Anterior cingulate cortex (tissue), 58 donors: ENCODE measurements at regions not wholly inside any gene's neighbourhood (a gene's known extent, or its start where the extent isn't known, plus 50 kb on each side); places are given as distances from the start of the nearest gene placed in this dataset.
"Not testable (repeated sequence)": the region's sequence is repeated elsewhere in the genome, so short reads cannot be mapped to it uniquely, and the experiment has no call there.

ENCODE experiments used
- DNase-seq, 58 donors: peaks; one replicate each; lab custom pipeline; 2025; lab: John Stamatoyannopoulos, UW

GRCh38 chr1:30588311-30589073 is 134.9 kb downstream of the MATN1 start:
- no peak for DNase-seq

- DNase-seq, result no peak
Measured at GRCh38 chr1:30586671-30587070, 136.7 kb downstream of the MATN1 start.

DNA sequence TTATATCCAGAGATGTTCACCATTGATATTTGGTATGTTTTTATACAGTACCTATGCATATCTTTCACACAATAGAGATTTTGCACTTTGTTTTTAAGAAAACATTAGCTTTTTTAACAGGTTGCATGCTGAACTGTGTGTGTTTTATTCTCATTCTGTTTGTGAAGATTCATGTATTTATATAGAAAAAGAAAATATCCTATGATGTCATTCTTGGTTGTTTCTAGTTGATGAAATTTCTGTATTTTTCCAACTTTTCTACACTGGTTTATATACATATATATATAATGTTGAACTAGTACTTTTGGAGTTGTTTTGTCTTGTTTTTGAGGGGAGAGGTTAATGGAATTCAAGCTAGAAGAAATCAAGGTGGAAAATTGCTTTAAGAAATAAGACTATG is 143.8 kb downstream of the MATN1 start:
- no peak for DNase-seq

- DNase-seq, result no peak
Measured at GRCh38 chr1:30575066-30575465, 148.3 kb downstream of the MATN1 start.

DNA sequence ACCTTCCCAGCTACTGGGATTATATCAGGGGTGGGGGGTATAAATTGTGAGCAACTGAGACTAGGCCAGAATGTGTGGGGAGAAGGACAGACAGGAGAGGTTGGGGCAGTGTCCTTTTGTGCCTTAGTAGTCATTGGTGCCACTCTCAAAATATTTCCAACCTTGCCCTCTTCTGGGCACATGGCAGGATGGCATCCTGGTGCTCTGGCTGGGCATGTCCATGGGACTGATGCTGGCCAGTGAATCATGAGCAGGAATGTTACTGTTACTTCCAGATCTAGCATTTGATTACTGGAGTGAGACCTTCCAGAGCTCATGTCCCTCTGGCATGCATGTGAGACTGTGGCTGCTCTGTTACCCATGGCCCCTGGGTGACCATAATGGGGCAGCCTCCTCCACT is 151.2 kb downstream of the MATN1 start:
- DNase-seq, result no peak

- no peak for DNase-seq
Measured at GRCh38 chr1:30571380-30571779, 152.0 kb downstream of the MATN1 start.

DNA sequence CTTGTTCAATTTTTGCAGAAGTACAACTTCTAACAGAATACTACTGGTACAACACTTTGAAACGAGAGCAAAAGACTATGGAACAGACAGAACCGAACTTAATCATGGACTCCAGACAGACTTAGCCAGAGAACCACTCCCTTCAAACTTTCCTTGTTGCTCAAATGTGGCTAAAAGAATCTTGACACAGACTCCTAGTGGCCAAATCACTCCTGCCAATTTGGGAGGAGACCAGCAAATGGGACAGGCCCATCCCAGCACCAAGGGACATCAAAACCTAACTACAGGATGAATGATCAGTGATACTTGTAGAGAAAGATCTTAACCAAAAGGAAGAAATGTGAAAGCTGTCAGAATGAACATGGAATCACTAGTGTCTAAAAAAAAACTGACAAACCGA is 154.0 kb downstream of the MATN1 start:
- DNase-seq, result no peak

GRCh38 chr1:30562559-30562958 is 160.8 kb downstream of the MATN1 start:
- DNase-seq, result no peak

GRCh38 chr1:30551603-30552002 is 171.8 kb downstream of the MATN1 start:
- no peak for DNase-seq

GRCh38 chr1:30550365-30551220 is 172.8 kb downstream of the MATN1 start:
- DNase-seq, result no peak

- not testable (repeated sequence) for DNase-seq
Measured at GRCh38 chr1:30549872-30550271, 173.5 kb downstream of the MATN1 start.

GRCh38 chr1:30548294-30548693 is 175.1 kb downstream of the MATN1 start:
- DNase-seq, result no peak

DNA sequence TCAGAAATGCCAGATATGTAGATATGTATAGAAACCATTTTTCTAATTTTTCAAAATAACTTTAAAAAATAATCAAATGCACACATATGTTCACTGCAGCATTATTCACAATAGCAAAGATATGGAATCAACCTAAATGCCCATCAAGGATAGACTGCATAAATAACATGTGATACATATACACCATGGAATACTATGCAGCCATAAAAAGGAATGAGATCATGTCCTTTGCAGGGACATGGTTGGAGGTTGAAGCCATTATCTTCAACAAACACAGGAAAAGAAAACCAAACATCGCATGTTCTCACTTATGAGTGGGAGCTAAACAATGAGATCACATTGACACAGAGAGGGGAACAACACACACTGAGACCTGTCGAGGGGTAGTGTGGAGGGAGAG is 176.1 kb downstream of the MATN1 start:
- not testable (repeated sequence) for DNase-seq

DNA sequence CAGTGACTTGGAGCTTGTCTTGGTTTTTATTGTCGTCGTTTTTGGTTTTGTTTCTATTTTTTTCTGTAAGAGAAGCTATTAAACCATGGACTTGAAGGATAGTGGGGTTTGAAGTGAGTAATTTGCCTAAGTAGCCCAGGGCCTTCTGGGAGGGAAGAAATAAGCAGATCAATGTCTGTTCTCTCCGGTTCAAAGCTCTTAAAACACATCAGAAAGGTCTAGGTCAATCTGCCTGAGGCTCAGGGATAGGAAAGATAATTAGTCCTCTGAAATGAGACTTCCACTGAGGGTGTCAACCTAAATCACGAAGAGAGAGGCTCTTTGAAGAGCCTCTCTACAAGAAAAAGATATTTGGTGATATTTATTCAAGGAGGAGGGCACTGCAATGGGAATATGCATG is 178.0 kb downstream of the MATN1 start:
- DNase-seq, result no peak

- DNase-seq, result no peak
Measured at GRCh38 chr1:30541721-30542485, 181.5 kb downstream of the MATN1 start.

DNA sequence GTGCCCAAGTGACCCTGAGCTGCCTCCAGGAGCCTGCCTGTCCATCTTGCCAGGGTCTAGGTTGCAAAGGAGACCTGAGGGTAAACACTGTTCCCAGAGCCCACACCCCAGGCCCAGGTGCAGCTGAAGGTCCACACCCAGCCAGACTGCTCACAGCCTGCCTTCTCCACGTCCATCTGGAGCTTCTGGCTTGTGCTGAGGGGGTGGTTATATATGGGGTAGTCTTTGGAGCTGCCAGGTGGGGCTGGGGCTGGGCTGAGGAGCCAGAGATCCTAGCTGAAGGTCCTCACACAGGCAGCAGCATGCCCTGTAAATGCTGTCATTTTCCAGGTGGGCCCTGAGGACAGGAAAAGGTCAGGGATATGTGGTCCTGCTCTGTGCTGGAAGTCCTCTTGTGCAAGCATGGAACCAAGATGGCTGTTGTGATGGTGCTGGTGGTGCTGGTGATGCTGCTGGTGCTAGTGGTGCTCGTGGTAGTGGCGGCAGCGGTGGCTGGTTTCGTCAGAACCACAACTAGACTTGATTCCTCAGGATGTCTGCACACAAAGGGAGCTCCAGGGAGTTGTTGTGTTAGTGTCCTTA is 182.7 kb downstream of the MATN1 start:
- DNase-seq, result no peak

DNA sequence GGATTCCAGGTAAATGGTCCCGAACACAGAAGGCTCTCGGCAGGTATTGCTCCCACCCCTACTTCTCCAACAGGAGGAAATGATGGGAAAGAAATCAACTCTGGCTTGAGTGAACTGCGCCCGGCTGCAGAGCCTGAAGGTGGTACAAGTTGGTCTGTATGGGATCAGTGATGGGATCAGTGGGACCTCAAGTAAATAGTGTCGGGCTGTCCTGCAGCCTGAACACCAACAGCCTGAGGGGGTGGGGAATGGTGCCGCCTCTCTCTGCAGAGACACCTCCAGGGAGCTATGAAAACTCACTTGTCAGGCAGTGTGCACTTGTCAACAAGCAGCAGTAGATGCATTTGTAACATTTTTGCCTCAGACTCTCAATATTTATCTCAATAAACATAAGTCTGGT is 183.5 kb downstream of the MATN1 start:
- DNase-seq, result no peak

DNA sequence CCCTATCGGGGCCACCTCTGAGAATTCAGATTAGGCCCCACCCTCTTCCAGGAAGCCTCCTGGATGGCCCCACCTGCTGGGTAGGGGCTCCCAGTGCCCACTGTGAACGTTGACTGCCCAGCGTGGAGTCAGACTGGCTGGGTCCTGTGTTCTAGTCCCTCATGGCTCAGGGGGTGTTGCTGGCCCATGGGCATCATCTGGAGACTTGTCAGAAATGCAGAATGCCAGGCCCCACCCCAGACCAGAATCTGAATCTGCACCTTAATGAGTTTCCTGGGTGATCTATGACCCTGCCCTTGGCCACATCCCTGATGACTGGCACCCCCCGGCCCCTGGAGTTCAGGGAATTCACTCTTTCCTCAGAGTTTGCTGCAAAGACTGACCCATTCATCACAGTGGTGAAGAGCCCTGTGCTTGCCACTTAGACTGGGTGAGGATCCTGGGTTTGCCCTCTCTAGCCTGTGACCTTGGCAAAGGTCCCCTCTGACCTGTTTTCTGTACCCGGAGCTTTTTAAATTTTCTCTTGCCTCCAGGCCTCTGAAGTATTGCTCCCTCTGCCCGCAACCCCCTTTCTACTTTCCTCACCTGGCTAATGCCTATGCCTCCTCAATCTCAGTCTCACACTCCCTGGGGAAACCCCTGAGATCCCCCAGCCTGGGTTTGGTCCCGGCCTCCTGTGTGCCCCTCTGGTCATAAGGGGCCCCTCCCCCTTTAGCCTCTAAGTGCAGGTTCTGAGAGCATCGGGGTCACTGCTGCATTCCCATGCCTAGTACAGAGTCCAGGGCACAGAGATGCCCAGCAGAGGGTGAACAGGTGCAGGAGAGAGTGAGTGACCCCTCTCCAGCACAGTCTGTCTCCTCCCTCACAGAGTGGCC is 184.2 kb downstream of the MATN1 start:
- no peak for DNase-seq

DNA sequence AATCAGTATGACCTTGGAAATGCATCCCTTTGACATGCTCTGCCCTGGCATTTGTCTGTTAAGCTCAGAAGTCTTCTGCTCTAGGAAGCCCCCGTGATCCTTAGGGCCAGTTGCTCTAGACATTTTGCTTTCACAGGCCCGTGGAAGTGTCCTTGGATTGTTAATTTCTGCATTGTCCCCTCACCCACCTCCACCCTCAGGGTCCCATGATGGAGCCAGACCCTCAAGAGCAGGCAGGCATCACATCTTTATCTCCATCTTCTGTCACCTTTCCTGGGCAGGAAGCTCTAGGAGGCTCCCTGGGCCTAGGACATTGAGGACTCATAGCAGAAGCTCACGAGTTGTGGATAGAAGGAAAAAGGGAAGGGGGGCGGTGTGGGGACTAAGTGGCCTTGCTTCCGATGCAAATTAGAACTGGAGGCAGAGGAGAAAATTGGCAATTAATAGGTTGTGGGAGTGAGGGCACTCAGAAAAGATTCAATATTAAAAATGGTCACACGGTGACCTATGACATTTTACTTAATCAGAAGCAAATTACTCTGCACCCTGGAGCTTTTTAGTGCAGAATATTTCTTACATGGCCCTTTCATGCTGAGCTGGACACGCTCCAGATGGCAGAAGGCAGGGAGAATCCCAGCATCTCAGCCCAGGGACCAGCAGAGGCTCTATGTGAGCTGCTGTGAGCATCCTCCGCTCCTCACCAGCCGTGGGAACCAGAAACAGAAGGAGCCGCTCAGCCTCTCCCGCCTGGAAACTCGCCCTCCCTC is 185.0 kb downstream of the MATN1 start:
- no peak for DNase-seq
